Lung (tissue), 11 donors: ENCODE measurements at regions not wholly inside any gene's neighbourhood (a gene's known extent, or its start where the extent isn't known, plus 50 kb on each side); places are given as distances from the start of the nearest gene placed in this dataset.
"Not testable (repeated sequence)": the region's sequence is repeated elsewhere in the genome, so short reads cannot be mapped to it uniquely, and the experiment has no call there.

ENCODE experiments used
- ATAC-seq: fragments of 200-7000 bp; cut with Tn5 transposase; one replicate; pipeline ENCODE4 v1.9.1; 2020; ENCODE audit warnings: moderate number of reproducible peaks; ENCODE audit not compliant: insufficient read depth, low FRiP score
- DNase-seq, 3 donors: peaks; one replicate each; pipeline ENCODE4 v3.0.0-alpha.2; 2013 to 2017
- H3K27ac ChIP-seq, 2 donors: one replicate each; pipeline ENCODE4 v1.5.1; 2013; ENCODE audit warnings: mild to moderate bottlenecking in 2 of 2, moderate library complexity in 2 of 2, control low read depth in 1 of 2, inconsistent platforms in 1 of 2, low read depth in 1 of 2, low read length in 1 of 2
- H3K27me3 ChIP-seq, 3 donors: one replicate each; pipeline ENCODE4 v1.5.1; 2013; ENCODE audit warnings: low read length in 2 of 3; ENCODE audit not compliant: control insufficient read depth in 3 of 3, insufficient read depth in 3 of 3
- H3K36me3 ChIP-seq, 4 donors: one replicate each; pipeline ENCODE4 v1.5.1; 2013; ENCODE audit warnings: low read length in 4 of 4, mild to moderate bottlenecking in 1 of 4, moderate library complexity in 1 of 4; ENCODE audit not compliant: control insufficient read depth in 4 of 4, insufficient read depth in 4 of 4
- H3K4me1 ChIP-seq, 5 donors: one replicate each; pipeline ENCODE4 v1.5.1; 2013; ENCODE audit warnings: low read length in 5 of 5, mild to moderate bottlenecking in 2 of 5, moderate library complexity in 1 of 5; ENCODE audit not compliant: control insufficient read depth in 5 of 5, insufficient read depth in 5 of 5
- H3K4me3 ChIP-seq: one replicate; pipeline ENCODE4 v1.5.1; 2013; ENCODE audit warnings: mild to moderate bottlenecking, control low read depth, moderate library complexity
- H3K9ac ChIP-seq, 2 donors: one replicate each; pipeline ENCODE4 v1.5.1; 2013; ENCODE audit warnings: low read length in 2 of 2, control low read depth in 1 of 2; ENCODE audit not compliant: insufficient read depth in 1 of 2
- H3K9me3 ChIP-seq, 4 donors: one replicate each; pipeline ENCODE4 v1.5.1; 2013; ENCODE audit warnings: low read length in 3 of 4, mild to moderate bottlenecking in 1 of 4, moderate library complexity in 1 of 4; ENCODE audit not compliant: control insufficient read depth in 4 of 4, insufficient read depth in 3 of 4
- CTCF ChIP-seq: IDR thresholded peaks from 2 replicates; pipeline ENCODE4 v1.5.1; 2012; ENCODE audit warnings: mild to moderate bottlenecking; ENCODE audit errors: control extremely low read depth, extremely low read depth
- WGBS, 2 donors: extraction: QIAGEN DNeasy Blood & Tissue Kit; methylation state at CpG; one replicate each; pipeline ENCODE4 v1.1.7; 2013; 5-methylcytosine and 5-hydroxymethylcytosine counted together
- donor health status: control.
- donor health status: control.
- donor health status: Bipolar disorder and iron deficiency.
- donor health status: healthy.
- donor health status: DM: yes; HTN: yes; CAD: no.

- no peak overlapping the region for H3K27ac ChIP-seq
- H3K27me3 ChIP-seq = no peaks in the 10 kb centered on the region
- H3K36me3 ChIP-seq = no peaks in the 10 kb centered on the region
- H3K4me1 ChIP-seq = no peaks in the 10 kb centered on the region
- WGBS, 2 donors = 83 to 91% methylated on average over 2 of the region's 2 CpGs
- no peak overlapping the region for H3K9ac ChIP-seq
- H3K4me3 ChIP-seq = no peak overlapping the region
- no peak for TF ChIP-seq CTCF
- DNase-seq = no peak
- no peaks in the 10 kb centered on the region for H3K9me3 ChIP-seq
- ATAC-seq = no peak
Observed at GRCh38 chr15:87739866-87740265, 516.7 kb downstream of the NTRK3 start.

DNA sequence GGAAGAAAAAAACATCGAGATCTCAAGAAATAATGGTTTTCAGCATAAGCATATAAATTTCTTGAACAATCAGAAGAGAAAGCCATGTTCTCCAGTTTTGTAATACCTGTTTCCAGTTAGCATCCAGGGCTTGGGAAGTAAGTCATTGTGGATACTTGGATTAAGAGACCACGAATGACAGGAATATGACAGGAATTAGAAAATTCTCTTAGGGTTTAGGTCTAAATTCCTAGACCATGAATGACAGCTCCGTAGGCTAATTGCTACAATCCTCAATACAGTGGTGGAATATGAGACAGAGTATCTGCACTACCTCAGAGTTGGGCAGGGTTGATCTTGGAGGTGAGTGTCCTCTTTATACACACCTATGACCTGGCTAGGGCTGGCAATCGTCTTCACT lies 517.5 kb downstream of the NTRK3 start:
- no peak overlapping the region for H3K9ac ChIP-seq
- H3K27ac ChIP-seq = no peak overlapping the region
- 84 to 93% methylated on average over 4 of the region's 4 CpGs for WGBS, 2 donors
- ATAC-seq (no peak), DNase-seq (no peak)
- no peak for TF ChIP-seq CTCF
- H3K36me3 ChIP-seq = no peaks in the 10 kb centered on the region
- no peaks in the 10 kb centered on the region for H3K9me3 ChIP-seq
- H3K4me3 ChIP-seq = no peak overlapping the region
- H3K27me3 ChIP-seq = no peaks in the 10 kb centered on the region
- H3K4me1 ChIP-seq = no peaks in the 10 kb centered on the region

- not testable (repeated sequence) for H3K36me3 ChIP-seq, H3K9me3 ChIP-seq, DNase-seq, H3K27me3 ChIP-seq, ATAC-seq, H3K9ac ChIP-seq, H3K27ac ChIP-seq, H3K4me1 ChIP-seq, H3K4me3 ChIP-seq
- WGBS, 2 donors = 94 to 97% methylated on average over 4 of the region's 4 CpGs
Observed at GRCh38 chr15:87737460-87737859, 519.1 kb downstream of the NTRK3 start.

- no peak for TF ChIP-seq CTCF
- no peaks in the 10 kb centered on the region for H3K27me3 ChIP-seq
- DNase-seq (no peak), ATAC-seq (no peak)
- H3K4me1 ChIP-seq = no peaks in the 10 kb centered on the region
- H3K9me3 ChIP-seq = no peaks in the 10 kb centered on the region
- no peak overlapping the region for H3K9ac ChIP-seq
- H3K4me3 ChIP-seq = no peak overlapping the region
- no peak overlapping the region for H3K27ac ChIP-seq
- H3K36me3 ChIP-seq = no peaks in the 10 kb centered on the region
- WGBS, 2 donors = 66 to 76% methylated on average over 4 of the region's 4 CpGs
Observed at GRCh38 chr15:87736891-87737389, 519.6 kb downstream of the NTRK3 start.
